Mammary epithelial cell (primary cell): ENCODE measurements at regions not wholly inside any gene's neighbourhood (a gene's known extent, or its start where the extent isn't known, plus 50 kb on each side); places are given as distances from the start of the nearest gene placed in this dataset.

Source experiments
- EZH2 ChIP-seq: IDR thresholded peaks from 2 replicates; pipeline ENCODE4 v1.6.1; 2012; ENCODE audit warnings: low read length, inconsistent platforms, borderline replicate concordance
- TF ChIP-seq, protein P1 (sequence below), 2 donors: IDR thresholded peaks in 1 of 2; conservative IDR thresholded peaks in 1 of 2; 2 replicates each; pipeline ENCODE4 v1.5.1; 2011 to 2012; ENCODE audit warnings: inconsistent platforms in 2 of 2, low read length in 2 of 2, mild to moderate bottlenecking in 2 of 2, control low read depth in 1 of 2, low read depth in 1 of 2; ENCODE audit not compliant: insufficient read depth in 1 of 2; ENCODE audit errors: extremely low read depth in 1 of 2

DNA sequence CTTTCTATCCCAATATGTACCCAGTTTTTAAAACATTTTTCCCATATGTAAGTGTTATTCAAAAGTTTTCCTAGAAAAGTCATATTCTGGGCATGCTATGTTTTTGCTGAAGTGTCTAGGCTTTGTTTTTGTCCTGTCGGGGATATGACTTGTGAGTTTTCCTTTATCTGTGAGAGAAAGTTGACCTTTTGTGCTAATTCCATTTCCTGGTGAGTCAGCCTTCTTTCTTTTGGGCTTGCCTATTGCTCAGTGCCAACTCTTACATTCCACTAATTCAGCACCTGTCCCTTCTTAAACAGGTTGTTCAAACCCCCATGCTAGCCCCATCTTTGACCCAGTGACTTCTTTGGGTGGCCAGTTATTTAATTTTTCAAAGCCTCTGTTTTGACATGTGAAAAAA is 146.2 kb downstream of the AHR start:
- TF ChIP-seq, protein P1, sequence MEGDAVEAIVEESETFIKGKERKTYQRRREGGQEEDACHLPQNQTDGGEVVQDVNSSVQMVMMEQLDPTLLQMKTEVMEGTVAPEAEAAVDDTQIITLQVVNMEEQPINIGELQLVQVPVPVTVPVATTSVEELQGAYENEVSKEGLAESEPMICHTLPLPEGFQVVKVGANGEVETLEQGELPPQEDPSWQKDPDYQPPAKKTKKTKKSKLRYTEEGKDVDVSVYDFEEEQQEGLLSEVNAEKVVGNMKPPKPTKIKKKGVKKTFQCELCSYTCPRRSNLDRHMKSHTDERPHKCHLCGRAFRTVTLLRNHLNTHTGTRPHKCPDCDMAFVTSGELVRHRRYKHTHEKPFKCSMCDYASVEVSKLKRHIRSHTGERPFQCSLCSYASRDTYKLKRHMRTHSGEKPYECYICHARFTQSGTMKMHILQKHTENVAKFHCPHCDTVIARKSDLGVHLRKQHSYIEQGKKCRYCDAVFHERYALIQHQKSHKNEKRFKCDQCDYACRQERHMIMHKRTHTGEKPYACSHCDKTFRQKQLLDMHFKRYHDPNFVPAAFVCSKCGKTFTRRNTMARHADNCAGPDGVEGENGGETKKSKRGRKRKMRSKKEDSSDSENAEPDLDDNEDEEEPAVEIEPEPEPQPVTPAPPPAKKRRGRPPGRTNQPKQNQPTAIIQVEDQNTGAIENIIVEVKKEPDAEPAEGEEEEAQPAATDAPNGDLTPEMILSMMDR (conservative IDR thresholded peaks at IDR 0.05 in 1 of 2, IDR thresholded peaks at IDR 0.05 in 1 of 2; ENCODE audit: extremely low read depth in 1 of 2, insufficient read depth in 1 of 2, low read depth in 1 of 2, low read length in 2 of 2) = no peak
- TF ChIP-seq EZH2 = no peak
